ENCODE measurements at regions not wholly inside any gene's neighbourhood (a gene's known extent, or its start where the extent isn't known, plus 50 kb on each side); places are given as distances from the start of the nearest gene placed in this dataset.
"Not testable (repeated sequence)": the region's sequence is repeated elsewhere in the genome, so short reads cannot be mapped to it uniquely, and the experiment has no call there.

DNA sequence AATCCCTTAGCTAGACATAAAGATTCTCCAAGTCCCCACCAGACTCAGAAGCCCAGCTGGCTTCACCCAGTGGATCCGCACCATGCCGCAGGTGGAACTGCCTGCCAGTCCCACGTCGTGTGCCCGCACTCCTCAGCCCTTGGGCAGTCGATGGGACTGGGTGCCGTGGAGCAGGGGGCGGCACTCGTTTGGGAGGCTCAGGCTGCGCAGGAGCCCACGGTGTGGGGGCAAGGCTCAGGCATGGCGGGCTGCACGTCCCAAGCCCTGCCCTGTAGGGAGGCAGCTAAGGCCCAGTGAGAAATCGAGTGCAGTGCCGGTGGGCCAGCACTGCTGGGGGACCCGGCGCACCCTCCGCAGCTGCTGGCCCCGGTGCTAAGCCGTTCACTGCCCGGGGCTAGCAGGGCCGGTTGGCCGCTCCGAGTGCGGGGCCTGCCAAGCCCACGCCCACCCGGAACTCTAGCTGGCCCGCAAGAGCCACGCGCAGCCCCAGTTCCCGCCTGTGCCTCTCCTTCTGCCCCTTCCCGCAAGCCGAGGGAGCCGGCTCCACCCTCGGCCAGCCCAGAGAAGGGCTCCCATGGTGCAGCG lies 95.9 kb upstream of the DTNBP1 start:
- DNase-seq, result no peak

DNA sequence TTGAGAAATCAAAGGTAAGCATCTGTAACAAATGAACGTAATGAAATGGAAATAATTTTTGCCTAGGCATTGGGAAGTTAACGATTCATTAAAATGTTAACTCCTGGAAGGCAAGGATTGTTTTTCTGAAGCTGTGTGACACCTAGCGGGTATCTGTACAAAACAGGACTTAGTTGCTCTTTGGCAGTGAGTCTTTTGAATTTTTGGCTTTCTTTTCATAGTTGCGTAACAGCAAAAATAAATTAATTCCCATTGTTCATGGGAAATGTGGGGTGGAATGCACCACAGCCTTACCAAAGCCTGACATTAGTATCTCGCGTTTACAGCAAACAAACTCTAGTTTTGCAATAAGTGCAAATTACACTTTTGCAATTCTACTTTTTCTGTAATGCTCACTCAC lies 92.7 kb upstream of the DTNBP1 start:
- no peak for DNase-seq

DNA sequence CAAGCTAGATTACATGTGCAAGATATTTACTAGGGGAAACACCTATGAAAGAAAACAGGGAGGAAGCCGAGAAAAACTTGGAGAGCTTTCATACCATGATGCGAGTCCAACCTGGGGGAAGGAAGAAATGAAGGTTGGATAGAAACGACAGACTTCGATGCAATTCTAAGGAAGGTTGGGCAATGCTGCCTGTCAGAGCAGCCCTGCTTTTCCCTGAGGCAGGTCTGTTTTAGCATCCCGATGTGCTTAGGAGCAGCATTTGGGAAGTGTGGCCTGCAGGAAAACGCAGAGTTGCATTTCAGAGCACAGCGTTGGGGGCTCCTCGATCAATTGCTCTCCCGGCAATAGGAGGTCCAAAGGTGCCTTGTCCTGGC lies 91.9 kb upstream of the DTNBP1 start:
- DNase-seq, result no peak

DNA sequence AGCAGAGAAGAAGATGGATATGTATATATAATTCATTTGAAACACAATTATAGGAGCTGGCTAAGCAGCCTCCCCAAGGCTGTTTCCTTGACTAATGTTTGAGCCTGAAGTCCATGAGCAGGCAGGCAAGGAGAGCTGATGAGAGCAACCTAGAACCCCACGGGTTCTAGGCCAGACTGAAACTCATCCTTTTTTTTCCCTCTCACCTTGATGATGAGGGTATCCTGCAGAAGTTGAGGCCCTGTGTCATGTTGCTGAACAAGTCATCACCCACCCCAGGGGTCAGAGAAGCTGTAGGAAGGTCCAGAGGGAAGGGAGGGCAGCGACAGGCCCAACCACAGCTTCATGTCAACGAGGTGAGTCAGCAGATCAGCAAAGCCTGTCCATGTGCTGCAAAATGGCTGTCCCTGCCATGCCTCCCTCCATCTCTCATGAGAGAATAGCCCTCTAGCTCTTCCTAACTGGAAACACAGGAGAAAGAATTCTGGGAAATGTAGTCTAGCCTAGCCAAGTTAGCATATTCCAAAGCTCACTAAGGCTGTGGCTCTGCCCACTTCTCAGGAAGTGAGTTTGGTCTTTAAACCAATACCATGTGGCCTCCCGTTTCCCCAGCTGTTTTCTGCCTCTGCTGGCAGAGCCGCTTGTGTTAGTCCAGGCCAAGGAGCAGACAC lies 91.3 kb upstream of the DTNBP1 start:
- DNase-seq, result no peak

DNA sequence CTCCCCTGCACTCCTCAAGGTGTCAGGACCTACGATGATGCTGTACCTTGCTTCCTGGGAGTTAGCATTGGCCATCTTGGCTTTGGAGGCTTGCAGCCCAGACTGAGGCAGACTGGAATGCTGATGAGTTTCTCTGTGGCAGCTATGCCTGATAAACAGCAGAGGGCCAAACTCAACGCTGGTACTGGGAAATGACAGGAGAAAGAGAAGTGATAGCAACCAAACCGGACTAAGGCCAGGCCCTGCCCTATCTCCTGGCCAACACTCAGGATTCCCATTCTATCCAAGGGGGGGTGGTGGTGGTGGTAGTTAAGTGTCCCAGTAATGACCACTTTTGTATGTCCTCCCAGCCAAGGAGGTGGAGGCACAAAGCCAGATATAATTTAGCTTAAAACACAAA lies 90.0 kb upstream of the DTNBP1 start:
- DNase-seq, result no peak

DNA sequence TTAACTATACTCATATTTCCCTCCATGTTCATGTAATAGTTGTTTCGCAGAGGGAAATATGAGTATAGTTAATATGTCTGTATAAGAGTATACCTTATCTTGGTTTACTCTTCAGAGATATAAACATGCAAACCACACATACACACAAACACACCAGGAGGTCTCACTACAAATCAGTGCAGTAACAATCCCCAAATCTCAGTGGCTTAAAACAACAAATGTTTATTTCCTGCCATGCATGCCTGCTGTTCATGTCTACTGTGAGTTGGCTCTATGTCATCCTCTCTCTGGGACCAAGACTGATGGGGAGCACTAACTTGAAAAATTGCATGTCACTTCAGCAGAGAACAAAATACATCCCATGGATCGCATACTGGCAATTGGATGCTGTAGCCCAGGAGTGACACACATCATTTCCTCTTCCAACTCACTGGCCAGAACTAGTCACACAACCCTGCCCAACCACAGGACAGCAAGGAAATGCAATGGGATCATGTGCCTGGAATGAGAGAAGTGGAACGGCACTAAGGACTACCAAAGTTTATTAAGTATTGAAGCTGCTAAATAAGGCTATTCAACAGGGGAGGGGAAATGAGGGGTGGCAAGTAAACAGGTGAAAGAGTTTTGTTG lies 89.0 kb upstream of the DTNBP1 start:
- DNase-seq, result no peak

DNA sequence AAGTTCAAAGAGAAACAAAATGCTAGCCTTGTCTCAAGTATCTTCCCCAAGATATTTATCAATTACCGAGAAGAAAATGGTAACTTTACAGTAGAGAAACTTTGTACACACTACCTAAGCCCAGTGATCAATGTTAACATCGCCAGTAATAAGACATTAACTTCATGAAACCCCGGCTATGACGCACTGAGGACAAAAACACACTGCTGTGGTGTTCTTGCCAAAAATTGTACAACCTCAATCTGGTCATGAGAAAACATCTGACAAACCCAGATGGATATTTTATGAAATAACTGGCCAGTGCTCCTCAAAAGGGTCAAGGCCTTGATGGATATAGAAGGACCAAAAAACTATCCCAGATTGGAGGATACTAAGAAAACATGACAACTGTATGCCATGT lies 85.5 kb upstream of the DTNBP1 start:
- no peak for DNase-seq

DNA sequence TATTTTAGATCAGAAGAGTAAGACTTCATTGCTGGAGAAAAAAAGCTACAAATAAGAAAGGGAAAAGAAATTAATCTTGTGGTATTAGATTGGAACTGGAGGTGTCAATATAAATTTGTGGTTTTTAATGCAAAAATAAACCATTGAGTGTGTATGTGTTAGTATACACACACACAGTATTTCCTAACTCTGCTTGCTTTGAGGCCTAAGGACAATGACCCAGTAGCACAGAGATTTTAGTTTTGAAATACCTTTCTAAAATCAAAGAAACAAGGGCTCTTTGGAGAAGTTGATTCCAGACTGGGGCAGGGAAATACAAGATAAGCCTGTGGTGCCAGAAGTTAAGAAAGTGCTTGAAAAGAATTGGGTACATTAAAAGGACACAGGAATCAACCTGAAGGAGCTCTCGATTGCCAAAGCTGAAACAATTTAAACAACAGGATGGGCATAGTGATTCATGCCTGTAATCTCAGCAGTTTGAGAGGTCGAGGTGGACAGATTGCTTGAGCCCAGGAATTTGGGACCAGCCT lies 84.6 kb upstream of the DTNBP1 start:
- no peak for DNase-seq

DNA sequence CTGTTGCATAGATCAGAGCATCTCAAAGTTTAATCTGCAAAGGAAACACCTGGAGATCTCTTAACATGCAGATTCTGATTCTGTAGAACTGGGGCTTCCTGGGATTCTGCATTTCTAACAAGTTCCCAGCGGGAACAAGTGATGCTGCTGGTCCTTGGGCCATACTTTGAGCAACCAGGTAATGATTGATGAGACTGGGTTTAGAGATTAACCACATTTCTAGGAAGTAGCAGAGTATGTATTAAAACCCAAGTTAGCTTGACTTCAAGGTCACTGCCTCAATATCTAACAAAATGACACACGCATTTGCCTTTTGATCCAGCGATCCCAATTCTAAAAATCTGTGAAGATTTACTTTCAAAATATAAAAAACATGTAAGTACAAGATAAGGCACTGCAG lies 83.0 kb upstream of the DTNBP1 start:
- DNase-seq, result no peak

DNA sequence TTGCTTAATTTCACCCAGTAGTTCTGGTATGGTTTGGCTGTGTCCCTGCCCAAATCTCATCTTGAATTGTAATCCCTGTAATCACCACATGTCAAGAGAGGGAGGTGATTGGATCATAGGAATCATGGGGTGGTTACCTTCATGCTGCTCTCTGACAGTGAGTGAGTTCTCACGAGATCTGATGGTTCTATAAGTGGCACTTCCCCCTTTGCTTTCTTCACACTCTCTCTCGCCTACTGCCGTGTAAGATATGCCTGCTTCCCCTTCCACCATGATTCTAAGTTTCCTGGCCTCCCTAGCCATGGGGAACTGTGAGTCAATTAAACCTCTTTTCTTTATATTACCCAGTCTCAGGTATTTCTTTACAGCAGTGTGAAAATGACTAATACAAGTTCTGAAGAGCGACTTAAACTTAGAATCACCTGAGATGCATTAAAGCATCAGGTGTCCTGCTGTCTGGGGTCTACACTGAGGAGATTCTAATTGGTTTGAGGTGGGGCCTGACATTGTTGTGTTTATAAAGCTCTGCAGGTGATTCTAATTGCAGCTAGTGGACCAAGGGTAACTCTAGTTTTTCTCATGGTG lies 82.1 kb upstream of the DTNBP1 start:
- DNase-seq, result no peak

DNA sequence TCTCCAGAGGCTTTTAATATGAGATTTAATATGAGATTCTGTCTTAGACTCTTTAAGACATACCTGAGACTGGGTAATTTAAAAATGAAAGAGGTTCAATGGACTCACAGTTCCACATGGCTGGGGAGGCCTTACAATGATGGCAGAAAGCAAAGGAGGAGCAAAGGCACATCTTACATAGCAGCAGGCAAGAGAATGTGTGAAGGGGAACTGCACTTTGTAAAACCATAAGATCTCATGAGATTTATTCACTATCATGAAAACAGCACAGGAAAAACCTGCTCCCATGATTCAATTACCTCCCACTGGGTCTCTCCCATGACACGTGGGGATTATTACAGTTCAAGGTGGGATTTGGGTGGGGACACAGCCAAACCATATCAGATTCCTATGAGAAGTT lies 79.2 kb upstream of the DTNBP1 start:
- not testable (repeated sequence) for DNase-seq

DNA sequence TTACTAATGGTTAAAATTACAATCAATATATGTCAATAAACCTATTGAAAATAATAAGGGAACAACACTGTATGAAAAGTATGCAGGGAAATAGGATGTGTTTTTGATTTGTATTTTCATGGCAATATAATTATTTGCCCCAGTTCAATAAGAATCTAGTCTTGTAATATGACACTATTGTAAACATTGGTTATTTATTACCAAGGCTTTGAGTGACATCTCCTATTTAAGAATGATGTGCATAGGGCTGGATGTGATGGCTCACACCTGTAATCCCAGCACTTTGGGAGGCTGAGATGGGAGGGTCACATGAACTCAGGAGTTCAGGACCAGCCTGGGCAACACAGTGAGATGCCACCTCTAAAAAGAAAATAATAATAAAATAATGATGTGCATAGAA lies 78.6 kb upstream of the DTNBP1 start:
- DNase-seq, result no peak

DNA sequence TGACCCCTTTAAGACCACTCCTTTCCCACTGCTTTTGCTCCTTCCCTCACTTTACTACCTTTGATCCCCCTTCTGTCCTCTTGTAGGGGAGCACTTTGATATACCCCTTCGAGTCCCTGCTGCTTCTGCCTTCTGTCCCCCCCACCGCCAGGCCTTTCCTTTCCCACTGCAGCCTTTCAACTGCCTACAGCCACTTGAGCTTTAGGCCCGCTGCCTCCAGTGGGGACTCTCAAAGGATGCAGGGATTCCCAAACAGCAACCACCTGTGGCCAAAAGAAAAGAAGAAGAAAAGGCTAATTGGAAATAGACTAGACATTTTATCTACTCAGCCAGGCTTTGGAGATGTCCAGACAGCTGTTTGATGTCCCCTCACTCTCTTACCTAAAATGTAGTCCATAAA lies 77.0 kb upstream of the DTNBP1 start:
- no peak for DNase-seq

DNA sequence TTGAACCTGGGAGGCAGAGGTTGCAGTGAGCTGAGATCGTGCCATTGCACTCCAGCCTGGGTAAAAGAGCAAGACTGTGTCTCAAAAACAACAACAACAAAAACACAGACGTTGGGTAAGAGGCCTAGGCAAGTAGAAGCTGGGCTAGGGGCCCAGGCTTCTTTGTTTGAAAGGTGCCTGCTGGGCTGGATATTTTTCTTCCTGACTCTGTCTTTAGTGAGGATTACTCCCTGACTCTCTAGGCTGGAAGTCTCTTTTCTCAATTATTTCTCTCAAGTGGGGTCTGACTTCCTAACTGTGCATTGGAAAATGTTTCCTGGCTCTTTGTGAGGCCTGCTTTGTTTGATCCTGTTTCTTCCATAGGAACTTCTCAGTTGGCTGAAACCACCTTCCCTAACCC lies 76.5 kb upstream of the DTNBP1 start:
- DNase-seq, result no peak

DNA sequence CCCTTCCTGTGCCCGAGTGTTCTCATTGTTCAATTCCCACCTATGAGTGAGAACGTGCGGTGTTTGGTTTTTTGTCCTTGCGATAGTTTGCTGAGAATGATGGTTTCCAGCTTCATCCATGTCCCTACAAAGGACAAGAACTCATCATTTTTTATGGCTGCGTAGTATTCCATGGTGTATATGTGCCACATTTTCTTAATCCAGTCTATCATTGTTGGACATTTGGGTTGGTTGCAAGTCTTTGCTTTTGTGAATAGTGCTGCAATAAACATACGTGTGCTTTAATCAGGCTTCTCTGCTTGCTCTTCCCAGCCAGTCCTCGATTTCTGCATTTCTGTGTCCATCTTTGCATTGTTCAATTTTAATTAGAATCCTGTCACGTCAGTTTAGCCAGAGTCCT lies 75.4 kb upstream of the DTNBP1 start:
- DNase-seq, result not testable (repeated sequence)

DNA sequence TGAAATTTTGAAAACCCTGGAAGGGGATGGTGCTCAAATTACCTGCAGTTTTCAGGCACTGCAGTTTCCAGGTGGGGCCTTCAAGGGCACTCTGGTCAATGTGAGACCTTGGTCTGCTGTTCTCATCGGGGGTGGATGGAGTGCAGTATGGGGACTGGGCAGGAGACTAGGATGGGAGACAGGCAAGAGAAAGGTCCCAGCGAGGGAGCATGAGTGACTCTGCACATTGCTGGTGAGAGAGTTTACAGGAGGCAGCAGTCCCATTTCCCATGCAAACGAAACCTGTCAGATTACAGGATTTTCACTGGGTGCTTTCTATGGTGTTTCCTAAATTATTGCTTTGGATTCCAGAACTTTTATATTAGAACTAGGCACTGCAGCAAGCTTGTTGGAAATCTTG lies 73.5 kb upstream of the DTNBP1 start:
- no peak for DNase-seq

DNA sequence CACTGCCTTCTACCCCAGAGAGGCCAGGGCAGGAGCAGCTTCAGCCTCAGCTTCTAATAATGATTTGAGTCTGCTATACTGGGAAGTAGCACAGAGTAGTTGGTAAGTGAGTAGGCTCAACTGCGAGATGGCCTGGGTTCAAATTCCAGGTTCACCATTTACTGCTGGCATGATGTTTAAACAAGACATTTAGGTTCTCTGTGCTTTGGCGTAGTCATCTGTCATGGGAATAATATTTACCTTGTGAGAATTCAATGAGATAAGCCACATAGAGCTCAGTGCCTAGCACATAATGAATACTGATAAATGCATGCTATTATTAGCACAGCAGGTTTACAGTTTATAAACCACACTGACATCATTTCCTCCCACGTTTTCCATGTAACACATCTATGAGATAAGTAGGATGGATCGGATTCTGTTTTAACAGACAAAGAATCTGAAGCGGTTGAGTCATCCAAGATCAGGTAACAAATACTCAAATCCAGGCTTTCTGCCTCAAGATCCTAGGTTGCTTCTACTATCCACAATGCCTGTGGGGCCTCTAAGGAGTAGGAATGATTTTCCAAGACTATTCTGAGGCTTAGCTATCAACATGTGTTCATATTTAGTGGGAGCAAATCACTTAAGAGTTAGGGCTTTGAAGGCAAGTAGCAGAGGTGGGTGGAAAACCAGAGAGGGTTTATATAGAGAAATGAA lies 72.9 kb upstream of the DTNBP1 start:
- no peak for DNase-seq

DNA sequence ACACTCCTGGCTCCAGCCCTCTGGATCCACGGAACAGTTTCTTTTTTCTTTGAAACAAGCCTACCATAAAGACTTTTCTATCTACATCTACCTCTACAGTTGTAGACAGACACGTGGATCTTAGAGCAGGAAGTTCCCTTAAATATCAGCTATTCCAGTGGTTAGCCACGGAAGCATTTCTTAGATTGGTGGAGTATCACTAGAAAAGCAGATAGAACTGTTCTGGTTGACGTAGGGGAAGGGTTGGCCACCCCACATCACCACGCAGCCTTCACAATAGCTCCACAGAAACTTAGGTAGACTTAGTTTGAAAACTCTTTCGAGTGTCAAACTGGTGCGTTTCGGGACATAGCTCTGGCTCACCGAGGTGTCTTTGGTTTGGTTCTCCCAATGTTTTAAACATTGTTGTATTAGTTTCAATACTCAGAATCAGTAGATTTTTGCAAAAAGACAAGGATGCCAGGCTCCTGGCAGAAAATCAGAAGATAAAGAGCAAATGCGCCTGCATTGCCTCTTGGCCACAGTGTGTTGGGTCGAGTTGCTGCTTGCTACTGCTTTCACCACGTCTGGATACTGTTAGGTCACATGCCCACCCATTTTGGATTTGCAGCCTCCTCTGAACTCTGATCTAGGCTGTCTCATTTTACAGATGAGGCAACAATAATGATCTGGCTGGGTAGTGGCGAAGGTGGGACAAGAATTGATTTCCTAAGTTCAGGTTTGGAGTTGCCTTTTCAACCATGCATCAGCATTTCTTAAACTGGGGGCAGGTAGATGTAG lies 71.5 kb upstream of the DTNBP1 start:
- DNase-seq, result no peak

DNA sequence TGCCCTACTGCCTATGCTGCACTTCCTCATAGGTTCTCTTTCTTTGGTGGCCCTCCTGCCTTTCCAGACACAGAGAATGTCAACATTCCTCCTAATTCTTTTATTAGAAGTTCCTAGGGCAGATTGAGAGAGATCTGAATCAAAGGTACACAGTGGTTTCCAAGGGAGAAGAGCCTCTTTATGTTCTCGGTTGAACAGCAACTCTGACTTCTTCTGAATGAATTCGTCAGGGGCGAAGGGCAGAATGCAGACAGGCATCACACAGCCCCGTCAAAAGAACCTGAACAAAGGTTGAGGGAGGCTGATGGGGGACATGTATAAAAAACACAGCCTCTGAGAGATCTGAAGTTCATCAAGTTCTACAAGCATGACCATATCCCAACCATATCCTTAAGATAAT lies 68.1 kb upstream of the DTNBP1 start:
- no peak for DNase-seq

DNA sequence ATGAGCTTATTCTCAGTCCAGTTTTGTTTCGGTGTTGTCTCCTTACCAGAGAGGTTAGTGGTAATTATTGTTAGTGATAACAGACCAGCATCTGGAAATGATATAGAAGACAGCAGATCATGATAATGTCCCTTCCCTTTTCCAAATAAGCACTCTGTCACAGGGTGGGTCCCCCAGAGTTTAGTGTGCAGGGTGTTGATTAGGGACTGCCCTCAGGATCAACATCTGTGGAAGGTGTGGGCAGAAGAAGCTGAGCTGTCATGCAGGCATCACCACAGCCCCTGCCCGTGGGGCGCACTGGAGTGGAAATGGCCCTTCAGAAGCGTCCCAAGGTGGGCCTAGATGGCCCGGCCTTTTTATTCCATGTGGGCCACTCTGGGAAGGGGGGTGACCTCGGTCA lies 67.6 kb upstream of the DTNBP1 start:
- DNase-seq, result no peak

DNA sequence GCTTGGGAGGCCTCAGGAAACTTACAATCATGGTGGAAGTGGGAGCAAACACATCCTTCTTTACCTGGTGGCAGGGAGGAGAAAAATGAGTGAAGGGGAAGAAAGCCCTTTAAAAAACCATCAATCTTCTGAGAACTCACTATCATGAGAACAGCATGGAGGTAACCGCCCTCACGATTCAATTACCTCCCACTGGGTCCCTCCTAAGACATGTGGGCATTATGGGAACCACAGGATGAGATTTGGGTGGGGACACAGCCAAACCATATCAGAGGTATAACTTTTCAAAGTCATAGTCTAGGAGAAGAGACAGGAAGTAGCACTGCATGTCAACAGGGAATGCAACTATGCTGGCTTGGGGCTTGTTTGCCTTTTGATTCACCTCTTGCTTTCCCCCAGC lies 59.9 kb upstream of the DTNBP1 start:
- DNase-seq, result no peak

DNA sequence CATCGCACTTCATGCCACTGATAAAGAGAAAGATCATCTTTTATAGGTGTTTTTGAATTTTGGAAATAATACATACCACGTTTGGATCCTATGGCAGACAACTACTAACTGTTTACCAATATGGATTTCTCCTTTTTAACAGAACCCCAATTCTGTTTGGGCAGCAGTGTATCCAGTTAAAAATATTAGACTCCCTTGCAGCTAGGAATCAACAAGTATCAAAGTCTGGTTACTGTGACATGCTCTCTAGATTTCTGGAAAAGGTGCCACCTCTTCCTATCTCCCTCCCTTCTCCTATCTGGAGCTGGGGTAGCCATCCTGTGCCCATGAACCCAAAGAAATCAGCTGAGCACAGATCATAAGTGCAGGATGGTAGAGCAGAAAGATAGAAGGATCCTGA lies 54.1 kb upstream of the DTNBP1 start:
- no peak for DNase-seq

DNA sequence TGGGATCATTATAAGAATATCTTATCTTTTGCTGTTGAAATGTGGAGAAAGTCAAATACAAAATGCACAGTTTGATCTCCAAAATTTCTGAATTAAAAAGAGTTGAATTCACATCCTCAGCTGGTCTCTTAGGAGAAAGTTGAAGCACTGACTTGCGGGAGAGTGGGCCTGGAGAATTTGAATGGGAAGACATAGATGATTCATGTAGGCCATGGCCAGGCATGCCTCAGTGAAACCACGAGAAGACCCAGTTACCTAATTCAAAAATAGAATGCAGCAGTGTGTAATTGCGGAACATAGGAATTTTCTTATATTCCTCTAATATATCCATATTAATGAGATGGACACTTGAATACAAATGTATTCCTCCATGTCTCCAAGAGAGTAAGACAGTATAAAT lies 53.0 kb upstream of the DTNBP1 start:
- DNase-seq, result no peak

Data from NCI-H1092 treated with DMSO at 0.1 percent for 48 hours (cell line).